Limb (tissue), 2 donors: ENCODE measurements at regions not wholly inside any gene's neighbourhood (a gene's known extent, or its start where the extent isn't known, plus 50 kb on each side); places are given as distances from the start of the nearest gene placed in this dataset.
"Not testable (repeated sequence)": the region's sequence is repeated elsewhere in the genome, so short reads cannot be mapped to it uniquely, and the experiment has no call there.

Experiments
- DNase-seq, 2 donors: peaks; one replicate each; pipeline ENCODE4 v3.0.0-alpha.2; 2016; ENCODE audit errors: extremely low spot score in 2 of 2

GRCh38 chr12:91680864-91681263, 464.8 kb downstream of the BTG1 start:
- no peak for DNase-seq

DNA sequence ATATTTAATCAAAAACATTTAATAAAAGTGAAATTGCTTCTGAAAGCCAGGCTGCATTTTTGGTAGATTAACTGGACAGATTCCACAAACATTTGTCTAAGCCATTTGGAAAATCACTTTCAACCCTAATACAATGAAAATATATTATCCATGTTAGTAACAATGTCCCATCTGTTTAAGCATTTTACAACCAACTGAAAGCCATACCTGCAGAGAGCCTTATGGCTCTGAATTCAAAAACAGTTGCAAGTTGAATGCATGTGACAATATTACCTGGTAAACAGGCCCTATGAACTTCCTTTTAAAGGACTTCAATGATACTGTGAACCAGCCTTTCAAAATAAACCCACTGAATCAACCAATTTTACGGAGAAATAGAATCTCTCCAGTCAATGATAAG, 468.1 kb downstream of the BTG1 start:
- DNase-seq, result no peak

DNA sequence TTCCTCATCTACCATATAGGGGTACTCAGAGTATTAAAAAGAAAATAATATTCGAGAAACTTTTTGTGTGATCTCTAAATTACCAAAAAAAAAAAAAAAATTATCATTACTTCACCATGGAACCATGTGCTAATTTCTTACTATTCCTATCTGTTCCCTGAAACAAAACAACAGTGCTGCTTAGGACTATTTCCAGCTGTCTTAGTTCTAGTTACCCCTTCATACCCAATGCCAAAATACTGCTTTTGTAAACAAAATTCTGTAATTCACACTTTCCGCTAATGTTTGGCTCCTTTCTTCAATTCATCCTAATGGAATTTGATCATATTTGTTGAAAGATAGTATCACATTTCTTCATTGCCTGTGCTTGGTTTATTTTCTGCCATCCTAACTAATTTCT, 470.2 kb downstream of the BTG1 start:
- DNase-seq, result no peak

DNA sequence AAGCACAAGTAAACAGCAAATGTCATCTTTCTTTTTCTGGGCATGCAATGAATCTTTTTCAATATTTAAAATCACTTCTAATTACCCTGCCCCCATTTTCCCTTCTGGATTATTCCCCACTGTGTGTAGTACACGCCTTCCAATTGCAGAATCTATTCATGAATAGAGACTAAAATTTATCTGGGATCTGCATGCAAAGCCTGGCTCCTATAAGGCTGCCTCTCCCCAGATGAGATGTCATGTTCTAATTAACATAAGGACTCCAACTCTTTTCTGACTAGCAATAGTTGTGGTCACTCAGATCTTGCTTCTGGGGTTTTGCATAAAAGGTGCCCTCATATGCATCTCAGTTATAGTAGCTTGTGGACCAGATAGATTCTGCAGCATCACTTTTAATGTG, 473.5 kb downstream of the BTG1 start:
- no peak for DNase-seq

GRCh38 chr12:91667694-91668093, 478.0 kb downstream of the BTG1 start:
- DNase-seq, result no peak

DNA sequence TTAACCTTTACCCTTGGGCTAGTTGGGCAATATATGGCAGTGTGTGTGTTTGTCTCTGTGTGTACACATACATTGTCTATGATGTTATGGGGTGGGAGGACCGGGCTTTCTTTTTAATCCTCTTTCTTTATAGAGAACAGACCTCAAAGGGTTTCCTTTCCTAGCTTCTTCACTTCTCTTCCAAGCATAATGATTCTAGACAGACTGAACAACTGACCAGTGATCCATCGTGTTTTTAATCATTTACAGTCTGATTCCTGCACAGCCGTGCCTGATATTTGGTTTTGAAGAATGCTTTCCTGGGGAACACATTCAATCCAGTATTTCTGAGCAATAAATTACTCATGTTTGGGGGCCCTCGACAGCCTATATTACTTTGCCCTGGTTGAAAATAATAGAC, 481.1 kb upstream of the DCN start:
- DNase-seq, result no peak

DNA sequence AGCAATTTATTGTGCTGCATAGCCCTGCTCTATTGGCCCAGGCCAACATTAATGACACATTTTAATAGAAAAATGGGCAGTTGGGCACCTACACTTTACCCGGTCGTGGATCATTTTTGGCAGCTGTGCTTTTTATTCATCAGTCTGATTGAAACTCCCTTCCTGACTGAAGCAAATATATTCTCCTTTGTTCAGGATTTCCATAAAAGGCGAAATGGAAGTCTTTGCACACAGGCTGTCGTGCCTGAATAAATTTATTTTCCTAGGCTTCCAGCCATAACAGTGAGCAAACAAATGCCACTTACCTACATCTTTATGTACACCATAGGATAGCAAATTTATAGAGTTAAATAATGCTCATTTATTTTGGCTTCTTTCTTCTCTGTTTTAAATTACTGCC, 480.7 kb upstream of the DCN start:
- no peak for DNase-seq

DNA sequence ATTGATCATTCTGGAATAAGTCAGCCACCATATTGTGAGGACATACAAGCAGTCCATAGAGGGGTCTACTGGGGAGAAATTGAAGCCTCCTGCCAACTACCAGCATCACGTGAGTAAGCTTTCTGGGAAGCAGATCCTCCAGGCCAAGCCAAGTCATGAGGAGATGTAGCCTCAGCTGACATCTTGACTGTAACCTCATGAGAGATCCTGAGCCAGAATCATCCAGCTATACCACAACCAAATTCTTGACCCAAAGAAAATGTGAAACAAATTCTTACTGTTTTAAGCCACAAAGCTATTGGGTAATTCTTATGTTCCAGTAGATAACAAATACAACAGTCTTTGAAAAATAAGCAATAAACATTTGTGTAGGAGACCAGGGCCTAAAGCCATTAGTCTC, 479.4 kb upstream of the DCN start:
- DNase-seq, result no peak

DNA sequence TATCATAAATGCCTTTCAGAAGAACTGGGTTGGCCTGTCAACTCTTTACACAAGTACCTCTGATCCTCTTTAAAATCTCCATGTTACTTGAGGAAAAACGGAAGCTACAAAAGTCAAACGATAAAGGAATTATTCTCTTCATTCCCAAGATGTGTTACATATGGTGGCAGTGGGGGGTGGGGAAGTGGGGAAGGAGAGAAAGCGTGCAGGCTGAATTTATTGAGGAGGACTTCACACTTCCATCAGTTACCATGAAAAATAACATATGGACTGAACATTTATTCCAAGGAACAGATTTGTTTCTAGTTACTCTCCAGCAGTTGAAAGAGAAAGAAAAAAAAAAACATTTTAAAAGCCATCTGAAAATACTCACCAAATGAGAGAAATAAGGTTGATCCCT, 474.4 kb upstream of the DCN start:
- no peak for DNase-seq

GRCh38 chr12:91655966-91656365, 473.3 kb upstream of the DCN start:
- DNase-seq, result no peak

- DNase-seq, result no peak
Observed at GRCh38 chr12:91654087-91654486, 471.5 kb upstream of the DCN start.

DNA sequence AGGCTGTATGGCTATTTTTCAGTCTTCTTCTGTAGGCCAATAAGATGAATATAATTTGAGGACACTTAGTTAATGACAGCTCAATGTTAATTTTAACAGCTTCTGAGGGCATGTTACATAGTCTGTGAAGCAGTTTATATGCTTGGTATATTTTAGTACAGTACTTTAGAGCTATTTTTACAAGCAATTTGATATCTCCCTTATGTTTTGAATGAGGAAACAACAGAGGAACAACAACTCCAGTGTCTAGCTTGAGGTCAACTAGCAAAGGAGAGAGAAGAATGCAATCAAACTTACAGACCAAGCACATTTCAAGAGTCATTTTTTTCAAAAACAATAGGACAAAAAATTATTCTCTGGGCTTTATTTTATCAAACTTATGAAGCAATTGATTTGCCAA, 469.1 kb upstream of the DCN start:
- DNase-seq, result no peak

DNA sequence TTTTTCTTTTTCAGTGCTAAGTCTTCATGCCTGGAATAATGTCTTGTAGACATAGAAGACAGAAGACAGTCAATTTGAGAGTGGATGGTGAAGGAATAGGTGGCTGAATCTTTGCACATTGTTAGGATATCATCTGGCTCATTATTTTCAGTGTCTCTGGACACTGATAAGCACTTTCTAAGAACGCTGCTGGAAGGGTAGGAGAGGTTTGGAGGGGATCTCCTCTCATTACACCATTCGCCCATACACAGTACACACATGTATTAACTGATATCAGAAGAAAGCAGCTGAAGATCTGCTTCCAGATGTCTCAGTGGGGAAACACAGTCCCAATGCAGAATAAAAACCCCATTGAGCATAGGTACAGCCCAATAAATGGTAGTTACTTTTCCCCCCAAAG, 461.1 kb upstream of the DCN start:
- no peak for DNase-seq

GRCh38 chr12:91640021-91640420, 457.4 kb upstream of the DCN start:
- no peak for DNase-seq

- no peak for DNase-seq
Observed at GRCh38 chr12:91639327-91639726, 456.7 kb upstream of the DCN start.

DNA sequence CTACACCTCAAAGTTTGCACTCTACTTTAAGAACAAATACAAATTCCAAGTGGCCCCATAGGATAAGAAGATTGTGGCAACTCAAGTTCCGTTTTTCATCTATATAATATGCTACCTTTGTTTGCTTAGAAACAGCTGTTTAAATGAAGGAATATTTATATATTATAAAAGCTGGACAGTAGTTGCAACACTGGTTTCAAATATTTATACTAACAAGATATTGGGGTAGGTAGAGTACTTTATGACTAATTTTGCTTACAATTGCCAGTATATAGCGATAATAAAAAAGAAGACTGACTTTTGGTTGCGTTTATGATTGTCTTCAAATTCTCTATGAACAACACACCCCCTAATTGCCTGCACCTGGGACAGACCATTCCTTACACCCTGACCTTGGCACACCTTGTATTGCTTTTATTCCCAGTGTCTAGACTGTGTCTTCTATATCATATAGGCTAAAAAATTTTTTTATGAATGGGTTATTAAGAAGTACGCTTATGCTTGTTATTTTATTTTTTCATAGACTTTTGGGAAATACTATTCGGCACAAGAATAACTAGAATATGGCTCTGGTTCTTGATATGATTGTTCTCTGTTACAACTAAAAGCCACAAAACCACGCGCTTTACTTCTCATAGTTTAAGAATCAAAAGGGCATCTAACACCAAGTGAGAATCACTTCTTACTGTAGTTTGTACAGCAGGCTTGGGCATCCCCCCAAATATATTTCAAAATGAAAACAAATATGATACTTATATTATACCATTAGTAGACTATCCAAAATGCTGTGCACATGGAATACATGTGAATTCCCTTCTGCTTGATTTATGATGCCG, 455.4 kb upstream of the DCN start:
- DNase-seq, result no peak

DNA sequence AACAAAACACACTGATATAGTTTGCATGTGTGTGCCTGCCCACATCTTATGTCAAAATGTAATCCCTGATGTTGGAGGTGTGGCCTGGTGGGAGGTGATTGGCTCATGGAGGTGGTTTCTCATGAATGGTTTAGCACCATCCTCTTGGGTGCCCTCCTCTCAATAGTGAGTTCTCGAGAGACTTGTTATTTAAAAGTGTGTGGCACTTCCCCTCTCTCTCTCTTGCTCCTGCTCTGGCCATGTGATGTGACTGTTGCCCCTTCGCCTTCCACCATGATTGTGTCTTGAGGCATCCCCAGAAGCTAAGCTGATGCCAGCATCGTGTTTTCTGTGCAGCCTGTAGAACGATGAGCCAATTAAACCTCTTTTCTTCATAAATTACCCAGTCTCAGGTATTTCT, 454.1 kb upstream of the DCN start:
- DNase-seq, result no peak

DNA sequence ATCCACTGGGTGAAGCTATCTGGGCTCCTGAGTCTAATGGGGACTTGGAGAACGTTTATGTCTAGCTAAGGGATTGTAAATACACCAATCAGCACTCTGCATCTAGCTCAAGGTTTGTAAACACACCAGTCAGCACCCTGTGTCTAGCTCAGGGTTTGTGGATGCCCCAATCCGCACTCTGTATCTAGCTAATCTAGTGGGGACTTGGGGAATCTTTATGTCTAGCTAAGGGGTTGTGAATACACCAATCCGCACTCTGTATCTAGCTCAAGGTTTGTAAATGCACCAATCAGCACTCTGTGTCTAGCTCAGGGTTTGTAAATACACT, 451.7 kb upstream of the DCN start:
- not testable (repeated sequence) for DNase-seq

DNA sequence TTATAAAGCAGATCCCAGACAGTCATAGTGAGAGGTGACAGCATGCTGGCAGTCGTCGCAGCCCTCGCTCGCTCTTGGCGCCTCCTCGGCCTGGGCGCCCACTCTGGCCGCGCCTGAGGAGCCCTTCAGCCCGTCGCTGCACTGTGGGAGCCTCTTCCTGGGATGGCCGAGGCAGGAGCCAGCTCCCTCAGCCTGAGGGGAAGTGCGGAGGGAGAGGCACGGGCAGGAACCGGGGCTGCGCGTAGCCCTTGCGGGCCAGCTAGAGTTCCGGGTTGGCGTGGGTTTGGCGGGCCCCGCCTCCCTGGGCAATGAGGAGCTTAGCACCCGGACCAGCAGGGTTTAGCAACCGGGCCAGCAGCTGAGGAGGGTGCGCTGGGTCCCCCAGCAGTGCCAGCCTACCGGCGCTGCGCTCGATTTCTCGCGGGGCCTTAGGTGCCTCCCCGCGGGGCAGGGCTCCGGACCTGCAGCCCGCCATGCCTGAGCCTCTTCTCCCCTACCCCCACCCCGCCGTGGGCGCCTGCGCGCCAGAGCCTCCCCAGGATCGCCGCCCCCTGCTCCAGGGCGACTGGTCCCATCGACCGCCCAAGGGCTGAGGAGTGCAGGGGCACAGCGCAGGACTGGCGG, 451.2 kb upstream of the DCN start:
- DNase-seq, result no peak

GRCh38 chr12:91633206-91633605, 450.6 kb upstream of the DCN start:
- DNase-seq, result no peak

GRCh38 chr12:91632042-91632786, 449.6 kb upstream of the DCN start:
- DNase-seq, result no peak

GRCh38 chr12:91630596-91631293, 448.1 kb upstream of the DCN start:
- no peak for DNase-seq
